ENCODE measurements at regions not wholly inside any gene's neighbourhood (a gene's known extent, or its start where the extent isn't known, plus 50 kb on each side); places are given as distances from the start of the nearest gene placed in this dataset.

GRCh38 chr12:115511305-115511704 lies 766.2 kb downstream of the MED13L start:
- H3K27me3 Mint-ChIP-seq (ENCODE audit: insufficient read depth): peaks cover 7% of the 10 kb centered on the region
- no peak for DNase-seq
- no peaks in the 10 kb centered on the region for H3K36me3 Mint-ChIP-seq (ENCODE audit: low read depth)
- H3K4me1 Mint-ChIP-seq (ENCODE audit: low read depth): no peaks in the 10 kb centered on the region
- H3K4me3 Mint-ChIP-seq: no peak overlapping the region
- no peak overlapping the region for H3K27ac Mint-ChIP-seq
- H3K9me3 Mint-ChIP-seq: no peaks in the 10 kb centered on the region; the same call in none of the 2 replicates
- TF ChIP-seq CTCF (IDR thresholded peaks at IDR 0.05): no peak

GRCh38 chr12:115508990-115509389 lies 768.5 kb downstream of the MED13L start:
- no peak for DNase-seq
- no peaks in the 10 kb centered on the region for H3K4me1 Mint-ChIP-seq (ENCODE audit: low read depth)
- H3K36me3 Mint-ChIP-seq (ENCODE audit: low read depth): no peaks in the 10 kb centered on the region
- no peak overlapping the region for H3K4me3 Mint-ChIP-seq
- TF ChIP-seq CTCF (IDR thresholded peaks at IDR 0.05): no peak
- H3K27me3 Mint-ChIP-seq (ENCODE audit: insufficient read depth): peaks cover 7% of the 10 kb centered on the region; the same call in 1 of the 2 replicates
- H3K27ac Mint-ChIP-seq: no peak overlapping the region
- no peaks in the 10 kb centered on the region for H3K9me3 Mint-ChIP-seq

- no peak for TF ChIP-seq CTCF (IDR thresholded peaks at IDR 0.05)
- no peaks in the 10 kb centered on the region for H3K9me3 Mint-ChIP-seq
- no peak overlapping the region for H3K4me3 Mint-ChIP-seq
- H3K36me3 Mint-ChIP-seq (ENCODE audit: low read depth): no peaks in the 10 kb centered on the region
- H3K4me1 Mint-ChIP-seq (ENCODE audit: low read depth): no peaks in the 10 kb centered on the region
- H3K27me3 Mint-ChIP-seq (ENCODE audit: insufficient read depth): peaks cover 6% of the 10 kb centered on the region; the same call in 1 of the 2 replicates
- no peak for DNase-seq
- H3K27ac Mint-ChIP-seq: no peak overlapping the region
These were observed 769.4 kb downstream of the MED13L start for GRCh38 chr12:115507951-115508722.

GRCh38 chr12:115507560-115507889 lies 770.0 kb downstream of the MED13L start:
- no peak for TF ChIP-seq CTCF (IDR thresholded peaks at IDR 0.05)
- no peak overlapping the region for H3K27ac Mint-ChIP-seq
- no peaks in the 10 kb centered on the region for H3K9me3 Mint-ChIP-seq
- no peaks in the 10 kb centered on the region for H3K36me3 Mint-ChIP-seq (ENCODE audit: low read depth)
- H3K27me3 Mint-ChIP-seq (ENCODE audit: insufficient read depth): peaks cover 3% of the 10 kb centered on the region; the same call in 1 of the 2 replicates
- no peak overlapping the region for H3K4me3 Mint-ChIP-seq
- no peak for DNase-seq
- no peaks in the 10 kb centered on the region for H3K4me1 Mint-ChIP-seq (ENCODE audit: low read depth)

- no peaks in the 10 kb centered on the region for H3K4me1 Mint-ChIP-seq (ENCODE audit: low read depth)
- H3K9me3 Mint-ChIP-seq: no peaks in the 10 kb centered on the region
- no peak for TF ChIP-seq CTCF (IDR thresholded peaks at IDR 0.05)
- H3K36me3 Mint-ChIP-seq (ENCODE audit: low read depth): no peaks in the 10 kb centered on the region
- DNase-seq: no peak
- H3K4me3 Mint-ChIP-seq: no peak overlapping the region
- H3K27me3 Mint-ChIP-seq (ENCODE audit: insufficient read depth): peaks cover 4% of the 10 kb centered on the region; the same call in 1 of the 2 replicates
- no peak overlapping the region for H3K27ac Mint-ChIP-seq
These were observed 770.5 kb downstream of the MED13L start for GRCh38 chr12:115506822-115507559.
